AG04450 (cell line): ENCODE measurements at regions not wholly inside any gene's neighbourhood (a gene's known extent, or its start where the extent isn't known, plus 50 kb on each side); places are given as distances from the start of the nearest gene placed in this dataset.

ENCODE experiments used
- CTCF ChIA-PET: fragments of 300-600, 350-600 bp; formaldehyde crosslinking; extraction: SDS; loops from one replicate; lab custom pipeline; 2022; ENCODE audit warnings: antibody characterized with exemption, inconsistent platforms; lab: Charles Lee
- POLR2A ChIA-PET: fragments of 350-600 bp; formaldehyde crosslinking; extraction: SDS; loops from one replicate; lab custom pipeline; 2021; ENCODE audit warnings: antibody characterized with exemption, inconsistent platforms; lab: Yijun Ruan, JAX
- DNase-seq: peaks from one replicate; pipeline ENCODE4 v3.0.0-alpha.2; 2011; ENCODE audit warnings: low read depth, low spot score
- H3K27ac ChIP-seq: one replicate; pipeline ENCODE4 v1.5.1; 2012; ENCODE audit warnings: low read depth, low read length, control low read depth
- H3K27me3 ChIP-seq: one replicate; pipeline ENCODE4 v1.6.0; 2012; ENCODE audit warnings: low read length; ENCODE audit not compliant: control insufficient read depth, insufficient read depth
- H3K4me3 ChIP-seq: 2 replicates; pipeline ENCODE4 v1.5.1; 2011; ENCODE audit warnings: mild to moderate bottlenecking, low read depth, low read length, control low read depth
- H3K9me3 ChIP-seq: 2 replicates; pipeline ENCODE4 v1.5.1; 2012; ENCODE audit warnings: low read length; ENCODE audit not compliant: control insufficient read depth, insufficient read depth
- TF ChIP-seq, protein P1 (sequence below): IDR thresholded peaks from 2 replicates; pipeline ENCODE4 v1.5.1; 2011; ENCODE audit warnings: low read depth, low read length, control low read depth, inconsistent platforms

DNA sequence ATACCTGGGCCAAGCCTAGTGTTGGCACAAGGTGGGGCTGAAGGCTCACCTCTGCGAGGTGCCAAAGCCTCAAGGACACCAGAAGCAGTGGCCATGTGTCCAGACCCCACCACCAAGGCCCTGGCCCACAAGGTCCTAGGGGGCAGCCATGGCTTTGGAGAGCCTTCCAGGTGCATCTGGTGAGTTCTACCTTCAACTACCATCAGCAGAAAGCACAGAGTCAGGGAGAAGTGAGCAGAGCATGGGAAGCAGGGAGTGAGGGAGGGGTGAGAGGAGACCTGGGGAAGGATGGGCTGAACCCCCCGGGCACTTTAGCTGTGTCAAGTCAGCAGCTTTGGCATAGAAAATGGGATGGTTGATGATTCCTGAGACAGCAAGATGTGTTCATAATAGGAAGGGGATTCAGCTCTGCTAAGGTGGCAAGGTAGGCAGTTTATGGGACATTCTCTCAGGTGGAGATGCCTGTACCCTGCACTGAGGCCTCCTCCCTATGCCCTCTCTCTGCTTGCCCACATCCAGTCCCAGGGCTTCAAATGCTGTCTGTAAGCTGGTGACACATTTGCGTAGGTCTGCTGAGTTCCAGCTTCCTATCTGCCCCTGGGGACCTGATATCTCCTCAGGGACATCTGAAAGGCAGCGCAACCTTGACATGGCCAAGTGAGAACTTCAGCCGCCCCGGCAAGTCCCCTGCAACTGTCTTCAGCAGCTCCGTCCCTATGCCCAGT, 83.4 kb upstream of the RGPD5 start:
- ChIA-PET CTCF (interaction anchor here (1.3 kb wide), 1 partner anchor 25 kb away, joined by 4 read pairs; no protein-coding TSS in a partner anchor), POLR2A (no interaction called here)
- H3K9me3 ChIP-seq = no peaks in the 10 kb centered on the region
- peaks cover 33% of the 10 kb centered on the region for H3K27me3 ChIP-seq
- TF ChIP-seq, protein P1, sequence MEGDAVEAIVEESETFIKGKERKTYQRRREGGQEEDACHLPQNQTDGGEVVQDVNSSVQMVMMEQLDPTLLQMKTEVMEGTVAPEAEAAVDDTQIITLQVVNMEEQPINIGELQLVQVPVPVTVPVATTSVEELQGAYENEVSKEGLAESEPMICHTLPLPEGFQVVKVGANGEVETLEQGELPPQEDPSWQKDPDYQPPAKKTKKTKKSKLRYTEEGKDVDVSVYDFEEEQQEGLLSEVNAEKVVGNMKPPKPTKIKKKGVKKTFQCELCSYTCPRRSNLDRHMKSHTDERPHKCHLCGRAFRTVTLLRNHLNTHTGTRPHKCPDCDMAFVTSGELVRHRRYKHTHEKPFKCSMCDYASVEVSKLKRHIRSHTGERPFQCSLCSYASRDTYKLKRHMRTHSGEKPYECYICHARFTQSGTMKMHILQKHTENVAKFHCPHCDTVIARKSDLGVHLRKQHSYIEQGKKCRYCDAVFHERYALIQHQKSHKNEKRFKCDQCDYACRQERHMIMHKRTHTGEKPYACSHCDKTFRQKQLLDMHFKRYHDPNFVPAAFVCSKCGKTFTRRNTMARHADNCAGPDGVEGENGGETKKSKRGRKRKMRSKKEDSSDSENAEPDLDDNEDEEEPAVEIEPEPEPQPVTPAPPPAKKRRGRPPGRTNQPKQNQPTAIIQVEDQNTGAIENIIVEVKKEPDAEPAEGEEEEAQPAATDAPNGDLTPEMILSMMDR = no peak
- H3K4me3 ChIP-seq = no peak overlapping the region
- DNase-seq = no peak
- no peak overlapping the region for H3K27ac ChIP-seq

DNA sequence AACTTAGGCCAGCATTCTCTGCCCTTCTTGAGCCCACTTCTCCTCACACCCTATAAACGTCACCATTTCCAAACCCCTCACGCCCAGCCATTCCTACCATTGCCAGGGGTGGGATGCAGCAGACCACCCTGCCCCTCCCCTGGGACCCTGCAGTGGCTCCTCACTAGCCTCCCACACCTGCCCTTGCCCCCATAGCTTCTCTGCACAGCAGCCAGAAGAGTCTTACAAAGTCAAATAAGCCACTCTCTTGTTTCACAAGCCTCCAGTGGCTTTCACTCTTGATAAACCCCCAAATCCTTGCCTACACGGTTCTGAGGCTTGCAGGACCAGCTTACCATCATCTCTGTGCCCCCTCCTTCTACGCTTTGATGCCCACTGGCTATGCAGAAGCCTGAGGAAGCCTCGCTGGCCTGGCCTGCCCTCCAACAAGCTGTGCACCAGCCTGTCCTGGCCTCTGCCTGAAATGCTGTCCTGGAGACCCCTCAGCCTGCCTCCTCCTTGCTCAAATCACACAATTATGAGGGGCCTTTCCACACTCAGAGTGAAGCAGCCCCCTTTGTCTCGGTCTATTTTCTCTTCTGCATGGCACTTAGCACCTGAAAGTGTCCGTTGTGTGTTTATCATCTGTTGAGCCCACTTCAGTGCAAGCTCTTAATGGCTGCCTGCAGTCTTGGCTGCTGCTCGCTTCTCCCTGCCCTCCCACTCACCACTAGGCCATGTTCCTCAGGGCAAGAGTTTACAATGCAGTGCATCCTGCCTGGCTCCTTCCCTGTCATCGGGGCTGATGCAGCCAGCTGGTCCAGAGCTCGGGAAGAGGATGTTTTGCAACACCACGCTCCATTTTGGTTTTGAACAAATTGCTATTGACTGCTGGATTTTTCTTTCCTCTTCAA, 82.6 kb upstream of the RGPD5 start:
- POLR2A ChIA-PET = no interaction called here

DNA sequence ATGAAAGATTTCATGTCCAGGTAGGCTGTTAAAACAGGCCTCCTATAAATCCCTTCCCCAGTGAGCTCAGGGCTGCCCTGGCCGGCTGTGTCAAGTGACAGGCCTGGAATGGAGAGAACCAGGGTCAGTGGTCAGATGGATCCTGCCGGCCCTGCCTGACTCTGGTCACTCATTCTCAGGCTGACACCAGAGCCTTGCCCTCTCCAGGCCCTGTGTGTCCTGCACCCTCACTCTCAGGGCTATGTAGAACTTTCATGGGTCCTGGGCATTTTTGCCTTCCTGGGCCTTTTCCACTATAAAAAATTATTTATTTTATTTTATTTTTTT, 82.0 kb upstream of the RGPD5 start:
- ChIA-PET CTCF (interaction anchor here (2.4 kb wide), 1 partner anchor 166 kb away, joined by 13 read pairs; no protein-coding TSS in a partner anchor), POLR2A (no interaction called here)
- H3K9me3 ChIP-seq = no peaks in the 10 kb centered on the region
- no peak overlapping the region for H3K4me3 ChIP-seq
- no peak overlapping the region for H3K27ac ChIP-seq
- peaks cover 34% of the 10 kb centered on the region for H3K27me3 ChIP-seq
- TF ChIP-seq, protein P1 = no peak
- no peak for DNase-seq

More for the DNA sequence above, 82.6 kb upstream of the RGPD5 start:
- TF ChIP-seq, protein P1 = no peak
- H3K4me3 ChIP-seq = no peak overlapping the region
- CTCF ChIA-PET = interaction anchor here (2.4 kb wide), 1 partner anchor 165 kb away, joined by 13 read pairs; no protein-coding TSS in a partner anchor
- peaks cover 32% of the 10 kb centered on the region for H3K27me3 ChIP-seq
- no peaks in the 10 kb centered on the region for H3K9me3 ChIP-seq
- DNase-seq = no peak
- no peak overlapping the region for H3K27ac ChIP-seq

GRCh38 chr2:109712746-109713145, 81.4 kb upstream of the RGPD5 start:
- ChIA-PET POLR2A (no interaction called here), CTCF (interaction anchor here (2.4 kb wide), 1 partner anchor 166 kb away, joined by 13 read pairs; no protein-coding TSS in a partner anchor)

More at GRCh38 chr2:109712746-109713145, 81.4 kb upstream of the RGPD5 start:
- H3K27ac ChIP-seq = no peak overlapping the region
- peaks cover 34% of the 10 kb centered on the region for H3K27me3 ChIP-seq
- H3K4me3 ChIP-seq = no peak overlapping the region
- TF ChIP-seq, protein P1 = no peak
- no peak for DNase-seq
- H3K9me3 ChIP-seq = no peaks in the 10 kb centered on the region
